Esophagus squamous epithelium (tissue), 4 donors: ENCODE measurements at regions not wholly inside any gene's neighbourhood (a gene's known extent, or its start where the extent isn't known, plus 50 kb on each side); places are given as distances from the start of the nearest gene placed in this dataset.

Experiments
- POLR2A ChIP-seq, 4 donors: fragments of 450-650 bp; IDR thresholded peaks; one replicate each; pipeline ENCODE4 v1.6.1; 2017; ENCODE audit warnings: antibody characterized with exemption in 4 of 4, mild to moderate bottlenecking in 4 of 4, moderate library complexity in 3 of 4
- TF ChIP-seq, protein P1 (sequence below), 6 experiments: fragments of 450-650 bp in 4 of 6; fragments of 200-600 bp in 2 of 6; sonication (generic) in 2 of 6; IDR thresholded peaks; one replicate each; pipeline ENCODE4 v1.5.1; 2016 to 2019; ENCODE audit warnings: antibody characterized with exemption in 6 of 6, mild to moderate bottlenecking in 4 of 6, moderate library complexity in 4 of 6

DNA sequence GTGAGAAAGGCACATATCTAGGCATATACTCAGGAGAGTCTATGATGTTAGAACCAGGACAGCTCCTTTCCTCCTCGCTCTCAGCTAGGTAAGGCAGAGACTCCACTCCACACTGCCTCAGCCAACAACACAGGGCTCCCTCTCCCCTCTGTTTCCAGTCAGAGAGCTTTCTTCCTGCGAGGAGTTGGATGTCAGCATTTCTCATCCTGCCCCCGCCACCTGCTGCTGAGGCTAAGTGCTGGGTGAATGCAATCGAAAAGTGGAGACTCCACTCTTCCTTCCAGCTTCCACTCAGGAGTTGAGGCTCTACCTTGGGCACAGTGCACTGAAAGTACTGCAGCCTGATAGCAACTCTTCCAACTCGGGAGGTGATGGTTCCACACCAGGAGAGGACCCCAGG is 177.2 kb upstream of the RAB6C start:
- TF ChIP-seq POLR2A (IDR thresholded peaks at IDR 0.05) = no peak
- TF ChIP-seq, protein P1, sequence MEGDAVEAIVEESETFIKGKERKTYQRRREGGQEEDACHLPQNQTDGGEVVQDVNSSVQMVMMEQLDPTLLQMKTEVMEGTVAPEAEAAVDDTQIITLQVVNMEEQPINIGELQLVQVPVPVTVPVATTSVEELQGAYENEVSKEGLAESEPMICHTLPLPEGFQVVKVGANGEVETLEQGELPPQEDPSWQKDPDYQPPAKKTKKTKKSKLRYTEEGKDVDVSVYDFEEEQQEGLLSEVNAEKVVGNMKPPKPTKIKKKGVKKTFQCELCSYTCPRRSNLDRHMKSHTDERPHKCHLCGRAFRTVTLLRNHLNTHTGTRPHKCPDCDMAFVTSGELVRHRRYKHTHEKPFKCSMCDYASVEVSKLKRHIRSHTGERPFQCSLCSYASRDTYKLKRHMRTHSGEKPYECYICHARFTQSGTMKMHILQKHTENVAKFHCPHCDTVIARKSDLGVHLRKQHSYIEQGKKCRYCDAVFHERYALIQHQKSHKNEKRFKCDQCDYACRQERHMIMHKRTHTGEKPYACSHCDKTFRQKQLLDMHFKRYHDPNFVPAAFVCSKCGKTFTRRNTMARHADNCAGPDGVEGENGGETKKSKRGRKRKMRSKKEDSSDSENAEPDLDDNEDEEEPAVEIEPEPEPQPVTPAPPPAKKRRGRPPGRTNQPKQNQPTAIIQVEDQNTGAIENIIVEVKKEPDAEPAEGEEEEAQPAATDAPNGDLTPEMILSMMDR (IDR thresholded peaks at IDR 0.05) = no peak
